ENCODE measurements at regions not wholly inside any gene's neighbourhood (a gene's known extent, or its start where the extent isn't known, plus 50 kb on each side); places are given as distances from the start of the nearest gene placed in this dataset.

- TF ChIP-seq, protein P1, sequence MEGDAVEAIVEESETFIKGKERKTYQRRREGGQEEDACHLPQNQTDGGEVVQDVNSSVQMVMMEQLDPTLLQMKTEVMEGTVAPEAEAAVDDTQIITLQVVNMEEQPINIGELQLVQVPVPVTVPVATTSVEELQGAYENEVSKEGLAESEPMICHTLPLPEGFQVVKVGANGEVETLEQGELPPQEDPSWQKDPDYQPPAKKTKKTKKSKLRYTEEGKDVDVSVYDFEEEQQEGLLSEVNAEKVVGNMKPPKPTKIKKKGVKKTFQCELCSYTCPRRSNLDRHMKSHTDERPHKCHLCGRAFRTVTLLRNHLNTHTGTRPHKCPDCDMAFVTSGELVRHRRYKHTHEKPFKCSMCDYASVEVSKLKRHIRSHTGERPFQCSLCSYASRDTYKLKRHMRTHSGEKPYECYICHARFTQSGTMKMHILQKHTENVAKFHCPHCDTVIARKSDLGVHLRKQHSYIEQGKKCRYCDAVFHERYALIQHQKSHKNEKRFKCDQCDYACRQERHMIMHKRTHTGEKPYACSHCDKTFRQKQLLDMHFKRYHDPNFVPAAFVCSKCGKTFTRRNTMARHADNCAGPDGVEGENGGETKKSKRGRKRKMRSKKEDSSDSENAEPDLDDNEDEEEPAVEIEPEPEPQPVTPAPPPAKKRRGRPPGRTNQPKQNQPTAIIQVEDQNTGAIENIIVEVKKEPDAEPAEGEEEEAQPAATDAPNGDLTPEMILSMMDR (IDR thresholded peaks at IDR 0.05; ENCODE audit: extremely low read depth in 1 of 2, insufficient read depth in 1 of 2, low read depth in 1 of 2, low read length in 2 of 2): no peak
- TF ChIP-seq POLR2A (IDR thresholded peaks at IDR 0.05; ENCODE audit: low read depth, low read length): no peak
- no peak for TF ChIP-seq EZH2 (IDR thresholded peaks at IDR 0.05; ENCODE audit: borderline replicate concordance, low read depth, low read length, severe bottlenecking)
- no peak for TF ChIP-seq POLR2AphosphoS5 (IDR thresholded peaks at IDR 0.05; ENCODE audit: insufficient read depth, low read depth, low read length)
- no peak for TF ChIP-seq GATA2 (IDR thresholded peaks at IDR 0.05; ENCODE audit: insufficient read depth, insufficient read length, low read depth, low read length)
- no peak for TF ChIP-seq MYC (IDR thresholded peaks at IDR 0.05; ENCODE audit: low read depth, low read length)
- TF ChIP-seq FOS (IDR thresholded peaks at IDR 0.05; ENCODE audit: borderline replicate concordance, insufficient read depth, low read length): no peak
Measured at GRCh38 chr5:90263102-90263820, 146.3 kb downstream of the CETN3 start.

Measured in endothelial cell of umbilical vein (primary cell).